ENCODE measurements at regions not wholly inside any gene's neighbourhood (a gene's known extent, or its start where the extent isn't known, plus 50 kb on each side); places are given as distances from the start of the nearest gene placed in this dataset.

- intact Hi-C loops (cut with DNase I), result no loop called here
- no peak for DNase-seq
Measured at GRCh38 chr1:87666681-87667080, 338.0 kb downstream of the LMO4 start.

- no peak for DNase-seq
- intact Hi-C loops (cut with DNase I), result no loop called here
Measured at GRCh38 chr1:87669674-87670073, 341.0 kb downstream of the LMO4 start.

- DNase-seq, result no peak
- intact Hi-C loops (cut with DNase I), result no loop called here
Measured at GRCh38 chr1:87673309-87673708, 344.6 kb downstream of the LMO4 start.

- intact Hi-C loops (cut with DNase I), result no loop called here
- no peak for DNase-seq
Measured at GRCh38 chr1:87673748-87674147, 345.1 kb downstream of the LMO4 start.

GRCh38 chr1:87674791-87675190 lies 346.1 kb downstream of the LMO4 start:
- no peak for DNase-seq
- intact Hi-C loops (cut with DNase I), result no loop called here

GRCh38 chr1:87678266-87678665 lies 349.6 kb downstream of the LMO4 start:
- intact Hi-C loops (cut with DNase I), result no loop called here
- DNase-seq, result no peak

- intact Hi-C loops (cut with DNase I), result no loop called here
Measured at GRCh38 chr1:87682565-87682964, 353.9 kb downstream of the LMO4 start.

GRCh38 chr1:87683196-87683956 lies 354.7 kb downstream of the LMO4 start:
- DNase-seq, result no peak
- intact Hi-C loops (cut with DNase I), result no loop called here

More at GRCh38 chr1:87682565-87682964, 353.9 kb downstream of the LMO4 start:
- DNase-seq, result no peak

- intact Hi-C loops (cut with DNase I), result no loop called here
- DNase-seq, result peak; percentile 13 to 82 (median 21)
Measured at GRCh38 chr1:87684194-87684593, 355.5 kb downstream of the LMO4 start.

- intact Hi-C loops (cut with DNase I), result no loop called here
- peak in 2 of 10 donors; percentile 41 to 44 for DNase-seq
Measured at GRCh38 chr1:87684713-87685205, 356.1 kb downstream of the LMO4 start.

GRCh38 chr1:87685311-87686135 lies 356.8 kb downstream of the LMO4 start:
- no peak for DNase-seq
- intact Hi-C loops (cut with DNase I), result no loop called here

- DNase-seq, result no peak
- intact Hi-C loops (cut with DNase I), result no loop called here
Measured at GRCh38 chr1:87686136-87686495, 357.4 kb downstream of the LMO4 start.

GRCh38 chr1:87686671-87687070 lies 358.0 kb downstream of the LMO4 start:
- intact Hi-C loops (cut with DNase I), result no loop called here

GRCh38 chr1:87688136-87688535 lies 359.5 kb downstream of the LMO4 start:
- no peak for DNase-seq
- intact Hi-C loops (cut with DNase I), result no loop called here

More at GRCh38 chr1:87686671-87687070, 358.0 kb downstream of the LMO4 start:
- no peak for DNase-seq

GRCh38 chr1:87689487-87689886 lies 360.8 kb downstream of the LMO4 start:
- no peak for DNase-seq
- intact Hi-C loops (cut with DNase I), result no loop called here

GRCh38 chr1:87696483-87696882 lies 367.8 kb downstream of the LMO4 start:
- no peak for DNase-seq
- intact Hi-C loops (cut with DNase I), result no loop called here

GRCh38 chr1:87702455-87702854 lies 373.8 kb downstream of the LMO4 start:
- no peak for DNase-seq
- intact Hi-C loops (cut with DNase I), result no loop called here

GRCh38 chr1:87705233-87705632 lies 376.6 kb downstream of the LMO4 start:
- intact Hi-C loops (cut with DNase I), result no loop called here
- no peak for DNase-seq

- no peak for DNase-seq
- intact Hi-C loops (cut with DNase I), result no loop called here
Measured at GRCh38 chr1:87706203-87706602, 377.5 kb downstream of the LMO4 start.

- no peak for DNase-seq
- intact Hi-C loops (cut with DNase I), result no loop called here
Measured at GRCh38 chr1:87706779-87707228, 378.1 kb downstream of the LMO4 start.

GRCh38 chr1:87707411-87707810 lies 378.7 kb downstream of the LMO4 start:
- intact Hi-C loops (cut with DNase I), result no loop called here
- DNase-seq, result no peak
